MM.1S (cell line): ENCODE measurements at regions not wholly inside any gene's neighbourhood (a gene's known extent, or its start where the extent isn't known, plus 50 kb on each side); places are given as distances from the start of the nearest gene placed in this dataset.

Experiments
- DNase-seq: peaks from one replicate; pipeline ENCODE4 v3.0.0-alpha.2; 2015
- H2AFZ ChIP-seq: fragments of 300-600 bp; sonication (generic); 2 replicates; pipeline ENCODE4 v1.6.0; 2016; ENCODE audit warnings: antibody characterized with exemption, low read length
- H3F3A ChIP-seq: fragments of 300-600 bp; sonication (generic); 2 replicates; pipeline ENCODE4 v1.6.1; 2016; ENCODE audit warnings: mild to moderate bottlenecking, antibody characterized with exemption, low read length, moderate library complexity, mixed read lengths; ENCODE audit not compliant: insufficient read depth
- H3K27ac ChIP-seq: fragments of 300-600 bp; sonication (generic); 2 replicates; pipeline ENCODE4 v1.5.1; 2016; ENCODE audit warnings: mild to moderate bottlenecking, low read length
- H3K27me3 ChIP-seq: fragments of 300-600 bp; sonication (generic); replicated peaks from 2 replicates; pipeline ENCODE4 v1.6.0; 2016; ENCODE audit warnings: low read length; ENCODE audit not compliant: insufficient read depth
- H3K36me3 ChIP-seq: fragments of 300-600 bp; sonication (generic); replicated peaks from 2 replicates; pipeline ENCODE4 v1.6.1; 2016; ENCODE audit warnings: mild to moderate bottlenecking, low read length, mixed read lengths; ENCODE audit not compliant: insufficient read depth
- H3K4me1 ChIP-seq: fragments of 300-600 bp; sonication (generic); 2 replicates; pipeline ENCODE4 v1.6.1; 2016; ENCODE audit warnings: low read length, mixed read lengths
- H3K4me2 ChIP-seq: fragments of 300-600 bp; sonication (generic); 2 replicates; pipeline ENCODE4 v1.6.0; 2016; ENCODE audit warnings: low read depth, low read length
- H3K4me3 ChIP-seq: fragments of 300-600 bp; sonication (generic); 2 replicates; pipeline ENCODE4 v1.5.1; 2016; ENCODE audit warnings: low read length, mixed read lengths
- H3K79me2 ChIP-seq: fragments of 300-600 bp; sonication (generic); 2 replicates; pipeline ENCODE4 v1.6.1; 2016; ENCODE audit warnings: mixed run types, low read length, mixed read lengths
- H3K9ac ChIP-seq: fragments of 300-600 bp; sonication (generic); 2 replicates; pipeline ENCODE4 v1.6.1; 2016; ENCODE audit warnings: low read length, mixed read lengths
- H3K9me2 ChIP-seq: fragments of 300-600 bp; sonication (generic); replicated peaks from 2 replicates; pipeline ENCODE4 v1.6.1; 2016; ENCODE audit warnings: mild to moderate bottlenecking, low read length, mixed read lengths; ENCODE audit not compliant: insufficient read depth
- H3K9me3 ChIP-seq: fragments of 300-600 bp; sonication (generic); replicated peaks from 2 replicates; pipeline ENCODE4 v1.6.1; 2016; ENCODE audit warnings: mild to moderate bottlenecking, low read length, mixed read lengths; ENCODE audit not compliant: insufficient read depth
- H4K20me1 ChIP-seq: fragments of 300-600 bp; sonication (generic); 2 replicates; pipeline ENCODE4 v1.6.1; 2016; ENCODE audit warnings: mild to moderate bottlenecking, low read length, moderate library complexity, mixed read lengths; ENCODE audit not compliant: insufficient read depth
- EZH2 ChIP-seq: fragments of 300-600 bp; sonication (generic); optimal IDR thresholded peaks from 2 replicates; pipeline ENCODE3; 2017; ENCODE audit warnings: low read depth, mild to moderate bottlenecking, antibody characterized with exemption, low read length, mixed read lengths
- EZH2phosphoT487 ChIP-seq: fragments of 300-600 bp; sonication (generic); IDR thresholded peaks from 2 replicates; pipeline ENCODE4 v1.6.1; 2018; ENCODE audit warnings: antibody characterized with exemption, low read length
- TF ChIP-seq, protein P1 (sequence below): fragments of 300-600 bp; sonication (generic); IDR thresholded peaks from 2 replicates; pipeline ENCODE4 v1.5.1; 2016; ENCODE audit warnings: antibody characterized with exemption, low read length, mixed read lengths

DNA sequence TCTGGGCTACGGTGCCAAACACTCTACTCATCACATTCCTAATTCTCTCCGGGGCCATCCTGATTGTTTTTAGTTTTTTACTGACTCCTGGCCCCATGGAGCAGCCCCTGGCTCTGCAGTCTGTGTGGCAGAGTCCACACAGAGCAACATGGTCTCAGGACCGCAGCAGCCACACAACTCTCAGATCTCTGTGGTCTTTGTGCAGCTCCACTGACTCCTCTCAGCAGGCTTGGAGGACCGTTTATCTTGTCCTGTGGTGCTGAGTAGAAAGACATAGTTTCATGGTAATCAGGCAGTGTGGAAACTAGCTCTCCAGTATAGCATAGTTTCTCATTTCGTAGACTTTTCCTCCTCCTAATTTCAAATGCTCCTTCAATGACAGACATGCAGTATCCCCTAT, 168.4 kb downstream of the EDN1 start:
- no peak overlapping the region for H2AFZ ChIP-seq
- no peak overlapping the region for H3K4me2 ChIP-seq
- DNase-seq = no peak
- no peak for TF ChIP-seq EZH2
- no peak for TF ChIP-seq EZH2phosphoT487
- TF ChIP-seq, protein P1, sequence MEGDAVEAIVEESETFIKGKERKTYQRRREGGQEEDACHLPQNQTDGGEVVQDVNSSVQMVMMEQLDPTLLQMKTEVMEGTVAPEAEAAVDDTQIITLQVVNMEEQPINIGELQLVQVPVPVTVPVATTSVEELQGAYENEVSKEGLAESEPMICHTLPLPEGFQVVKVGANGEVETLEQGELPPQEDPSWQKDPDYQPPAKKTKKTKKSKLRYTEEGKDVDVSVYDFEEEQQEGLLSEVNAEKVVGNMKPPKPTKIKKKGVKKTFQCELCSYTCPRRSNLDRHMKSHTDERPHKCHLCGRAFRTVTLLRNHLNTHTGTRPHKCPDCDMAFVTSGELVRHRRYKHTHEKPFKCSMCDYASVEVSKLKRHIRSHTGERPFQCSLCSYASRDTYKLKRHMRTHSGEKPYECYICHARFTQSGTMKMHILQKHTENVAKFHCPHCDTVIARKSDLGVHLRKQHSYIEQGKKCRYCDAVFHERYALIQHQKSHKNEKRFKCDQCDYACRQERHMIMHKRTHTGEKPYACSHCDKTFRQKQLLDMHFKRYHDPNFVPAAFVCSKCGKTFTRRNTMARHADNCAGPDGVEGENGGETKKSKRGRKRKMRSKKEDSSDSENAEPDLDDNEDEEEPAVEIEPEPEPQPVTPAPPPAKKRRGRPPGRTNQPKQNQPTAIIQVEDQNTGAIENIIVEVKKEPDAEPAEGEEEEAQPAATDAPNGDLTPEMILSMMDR = no peak
- H3F3A ChIP-seq = no peaks in the 10 kb centered on the region
- no peaks in the 10 kb centered on the region for H3K36me3 ChIP-seq
- no peak overlapping the region for H3K9ac ChIP-seq
- H3K79me2 ChIP-seq = no peaks in the 10 kb centered on the region
- H3K4me1 ChIP-seq = no peaks in the 10 kb centered on the region
- H4K20me1 ChIP-seq = no peaks in the 10 kb centered on the region
- no peak overlapping the region for H3K27ac ChIP-seq
- H3K9me2 ChIP-seq = no peaks in the 10 kb centered on the region
- no peaks in the 10 kb centered on the region for H3K27me3 ChIP-seq
- H3K4me3 ChIP-seq = no peak overlapping the region
- no peaks in the 10 kb centered on the region for H3K9me3 ChIP-seq

DNA sequence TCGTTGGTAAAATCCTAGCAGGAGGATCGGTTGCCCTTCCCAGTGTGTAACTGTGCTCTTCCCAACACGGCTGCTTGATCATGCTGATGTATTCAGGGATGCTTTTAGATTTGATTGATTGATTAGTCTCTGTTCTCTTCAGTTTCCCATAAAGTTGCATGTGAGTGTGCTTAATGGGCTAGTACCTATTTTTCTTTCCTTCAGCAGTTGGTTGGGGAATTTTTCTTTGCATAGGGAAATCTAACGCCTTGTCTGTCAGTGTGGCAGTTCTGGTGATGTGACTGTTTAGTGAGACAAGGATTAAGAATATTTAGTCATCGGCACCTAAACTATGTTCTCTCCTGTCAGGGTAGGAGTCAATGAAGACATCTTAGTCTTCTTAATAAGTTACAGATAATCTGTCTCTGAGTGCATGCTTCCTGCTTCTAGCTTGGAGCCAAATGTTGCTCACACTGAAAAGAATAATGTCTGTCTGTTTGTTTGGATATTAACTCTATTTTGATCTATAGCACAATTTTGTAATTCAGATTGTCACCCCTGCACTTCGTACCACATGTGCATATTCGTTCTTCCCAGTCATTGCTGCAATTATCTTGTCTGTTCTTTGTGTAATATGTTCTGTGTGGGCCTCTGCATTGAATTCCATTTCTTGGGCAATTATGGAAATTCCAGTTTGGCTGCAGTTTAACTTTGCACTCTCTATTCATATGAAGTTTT, 169.9 kb downstream of the EDN1 start:
- no peak for DNase-seq
- no peaks in the 10 kb centered on the region for H3K79me2 ChIP-seq
- no peaks in the 10 kb centered on the region for H3K9me3 ChIP-seq
- no peaks in the 10 kb centered on the region for H3K36me3 ChIP-seq
- H3K4me2 ChIP-seq = no peak overlapping the region
- no peaks in the 10 kb centered on the region for H4K20me1 ChIP-seq
- no peak overlapping the region for H3K9ac ChIP-seq
- no peaks in the 10 kb centered on the region for H3K9me2 ChIP-seq
- H3F3A ChIP-seq = no peaks in the 10 kb centered on the region
- H2AFZ ChIP-seq = no peak overlapping the region
- H3K27me3 ChIP-seq = no peaks in the 10 kb centered on the region
- no peak for TF ChIP-seq EZH2
- TF ChIP-seq, protein P1 = no peak
- TF ChIP-seq EZH2phosphoT487 = no peak
- H3K4me3 ChIP-seq = no peak overlapping the region
- no peak overlapping the region for H3K27ac ChIP-seq
- no peaks in the 10 kb centered on the region for H3K4me1 ChIP-seq

DNA sequence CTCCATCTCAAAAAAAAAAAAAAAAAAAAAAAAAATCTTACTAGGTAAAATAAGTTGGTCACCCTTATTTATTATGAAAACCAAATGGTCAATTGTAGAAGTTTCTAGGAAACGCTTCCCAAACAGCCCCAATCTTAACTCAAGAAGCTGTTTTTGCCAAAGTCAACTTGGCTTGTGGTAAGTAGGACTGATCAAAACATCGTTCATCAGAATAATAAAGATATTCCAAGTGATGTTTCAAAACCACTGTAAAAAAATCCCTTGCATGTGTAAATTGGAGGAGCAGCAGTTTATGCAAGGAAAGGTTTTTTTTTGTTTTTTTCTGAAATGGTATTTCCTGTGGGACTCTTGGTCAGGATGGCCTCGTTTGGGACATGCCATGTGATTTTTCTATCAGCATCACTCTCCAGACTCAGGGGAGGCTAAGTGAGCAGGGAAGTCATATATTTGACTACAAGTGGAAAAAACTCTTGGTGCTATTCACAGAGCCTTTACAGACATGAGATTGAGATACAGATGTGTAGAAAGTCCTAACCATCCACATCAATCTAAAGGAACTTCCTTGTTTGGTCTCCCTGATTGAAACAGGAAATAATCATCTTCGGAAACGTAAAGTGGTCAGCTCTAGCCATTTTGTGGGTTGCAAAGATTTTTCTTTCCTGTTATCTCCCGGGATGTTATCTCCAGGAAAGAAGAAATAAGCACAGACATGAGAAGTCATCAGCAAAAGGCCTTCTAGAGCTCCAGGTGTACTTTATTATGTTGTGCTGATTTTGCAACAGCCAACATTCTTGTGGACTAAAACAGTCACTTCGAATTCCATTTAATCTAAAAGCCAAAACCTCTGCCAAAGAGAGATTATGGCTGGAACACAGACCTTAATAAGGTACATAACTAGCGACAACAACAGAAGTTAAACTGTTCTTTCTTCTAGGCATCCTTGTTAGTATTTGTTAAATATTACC, 177.8 kb downstream of the EDN1 start:
- Histone ChIP-seq H3F3A (no peaks in the 10 kb centered on the region), H3K36me3 (no peaks in the 10 kb centered on the region), H4K20me1 (no peaks in the 10 kb centered on the region), H3K9ac (no peak overlapping the region), H3K4me3 (no peak overlapping the region), H3K27ac (no peak overlapping the region), H3K9me3 (no peaks in the 10 kb centered on the region), H3K4me2 (no peak overlapping the region), H3K27me3 (no peaks in the 10 kb centered on the region), H3K79me2 (no peaks in the 10 kb centered on the region), H2AFZ (no peak overlapping the region), H3K4me1 (no peaks in the 10 kb centered on the region), H3K9me2 (no peaks in the 10 kb centered on the region)
- TF ChIP-seq EZH2 (no peak), EZH2phosphoT487 (no peak)
- TF ChIP-seq, protein P1 = no peak
- DNase-seq = no peak
